ENCODE measurements at regions not wholly inside any gene's neighbourhood (a gene's known extent, or its start where the extent isn't known, plus 50 kb on each side); places are given as distances from the start of the nearest gene placed in this dataset.
A peak's percentile ranks its signal among the peaks of the same experiment; 100 is the strongest.

- TF ChIP-seq, protein P1, sequence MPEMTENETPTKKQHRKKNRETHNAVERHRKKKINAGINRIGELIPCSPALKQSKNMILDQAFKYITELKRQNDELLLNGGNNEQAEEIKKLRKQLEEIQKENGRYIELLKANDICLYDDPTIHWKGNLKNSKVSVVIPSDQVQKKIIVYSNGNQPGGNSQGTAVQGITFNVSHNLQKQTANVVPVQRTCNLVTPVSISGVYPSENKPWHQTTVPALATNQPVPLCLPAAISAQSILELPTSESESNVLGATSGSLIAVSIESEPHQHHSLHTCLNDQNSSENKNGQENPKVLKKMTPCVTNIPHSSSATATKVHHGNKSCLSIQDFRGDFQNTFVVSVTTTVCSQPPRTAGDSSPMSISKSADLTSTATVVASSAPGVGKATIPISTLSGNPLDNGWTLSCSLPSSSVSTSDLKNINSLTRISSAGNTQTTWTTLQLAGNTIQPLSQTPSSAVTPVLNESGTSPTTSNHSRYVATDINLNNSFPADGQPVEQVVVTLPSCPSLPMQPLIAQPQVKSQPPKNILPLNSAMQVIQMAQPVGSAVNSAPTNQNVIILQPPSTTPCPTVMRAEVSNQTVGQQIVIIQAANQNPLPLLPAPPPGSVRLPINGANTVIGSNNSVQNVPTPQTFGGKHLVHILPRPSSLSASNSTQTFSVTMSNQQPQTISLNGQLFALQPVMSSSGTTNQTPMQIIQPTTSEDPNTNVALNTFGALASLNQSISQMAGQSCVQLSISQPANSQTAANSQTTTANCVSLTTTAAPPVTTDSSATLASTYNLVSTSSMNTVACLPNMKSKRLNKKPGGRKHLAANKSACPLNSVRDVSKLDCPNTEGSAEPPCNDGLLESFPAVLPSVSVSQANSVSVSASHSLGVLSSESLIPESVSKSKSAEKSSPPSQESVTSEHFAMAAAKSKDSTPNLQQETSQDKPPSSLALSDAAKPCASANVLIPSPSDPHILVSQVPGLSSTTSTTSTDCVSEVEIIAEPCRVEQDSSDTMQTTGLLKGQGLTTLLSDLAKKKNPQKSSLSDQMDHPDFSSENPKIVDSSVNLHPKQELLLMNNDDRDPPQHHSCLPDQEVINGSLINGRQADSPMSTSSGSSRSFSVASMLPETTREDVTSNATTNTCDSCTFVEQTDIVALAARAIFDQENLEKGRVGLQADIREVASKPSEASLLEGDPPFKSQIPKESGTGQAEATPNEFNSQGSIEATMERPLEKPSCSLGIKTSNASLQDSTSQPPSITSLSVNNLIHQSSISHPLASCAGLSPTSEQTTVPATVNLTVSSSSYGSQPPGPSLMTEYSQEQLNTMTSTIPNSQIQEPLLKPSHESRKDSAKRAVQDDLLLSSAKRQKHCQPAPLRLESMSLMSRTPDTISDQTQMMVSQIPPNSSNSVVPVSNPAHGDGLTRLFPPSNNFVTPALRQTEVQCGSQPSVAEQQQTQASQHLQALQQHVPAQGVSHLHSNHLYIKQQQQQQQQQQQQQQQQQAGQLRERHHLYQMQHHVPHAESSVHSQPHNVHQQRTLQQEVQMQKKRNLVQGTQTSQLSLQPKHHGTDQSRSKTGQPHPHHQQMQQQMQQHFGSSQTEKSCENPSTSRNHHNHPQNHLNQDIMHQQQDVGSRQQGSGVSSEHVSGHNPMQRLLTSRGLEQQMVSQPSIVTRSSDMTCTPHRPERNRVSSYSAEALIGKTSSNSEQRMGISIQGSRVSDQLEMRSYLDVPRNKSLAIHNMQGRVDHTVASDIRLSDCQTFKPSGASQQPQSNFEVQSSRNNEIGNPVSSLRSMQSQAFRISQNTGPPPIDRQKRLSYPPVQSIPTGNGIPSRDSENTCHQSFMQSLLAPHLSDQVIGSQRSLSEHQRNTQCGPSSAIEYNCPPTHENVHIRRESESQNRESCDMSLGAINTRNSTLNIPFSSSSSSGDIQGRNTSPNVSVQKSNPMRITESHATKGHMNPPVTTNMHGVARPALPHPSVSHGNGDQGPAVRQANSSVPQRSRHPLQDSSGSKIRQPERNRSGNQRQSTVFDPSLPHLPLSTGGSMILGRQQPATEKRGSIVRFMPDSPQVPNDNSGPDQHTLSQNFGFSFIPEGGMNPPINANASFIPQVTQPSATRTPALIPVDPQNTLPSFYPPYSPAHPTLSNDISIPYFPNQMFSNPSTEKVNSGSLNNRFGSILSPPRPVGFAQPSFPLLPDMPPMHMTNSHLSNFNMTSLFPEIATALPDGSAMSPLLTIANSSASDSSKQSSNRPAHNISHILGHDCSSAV (CRISPR knock-in tag; IDR thresholded peaks at IDR 0.05; ENCODE audit: borderline replicate concordance) = no peak
- TF ChIP-seq SNAI1 (CRISPR knock-in tag; IDR thresholded peaks at IDR 0.05; ENCODE audit: borderline replicate concordance) (no peak), FOXP1 (IDR thresholded peaks at IDR 0.05) (no peak), FOXP1 (CRISPR knock-in tag; IDR thresholded peaks at IDR 0.05) (peak; percentile 54; the same call in 1 of the 2 replicates)
Observed at GRCh38 chr5:115738830-115739229, 77.6 kb downstream of the CDO1 start (continued).

- H3K36me3 ChIP-seq (replicated peaks in 1 of 2; ENCODE audit: control insufficient read depth in 1 of 2, insufficient read depth in 2 of 2, low read length in 2 of 2) = no peaks in the 10 kb centered on the region
- ChIA-PET CTCF (ENCODE audit: low intra/inter-chr PET ratio, low total read pairs) (no interaction called here), POLR2A (no interaction called here)
- no peak overlapping the region for H3K4me3 ChIP-seq (replicated peaks in 1 of 3; ENCODE audit: insufficient read depth in 1 of 3, low read depth in 2 of 3, low read length in 3 of 3)
- no peak for ATAC-seq
- H4K20me1 ChIP-seq (ENCODE audit: insufficient read depth, low read length) = no peaks in the 10 kb centered on the region
- no TSS peak for BruUV-seq (replicated peaks)
- H3K4me1 ChIP-seq (ENCODE audit: insufficient read depth, low read length) = peaks cover 29% of the 10 kb centered on the region
- no peak overlapping the region for H3K9ac ChIP-seq (ENCODE audit: insufficient read depth, low read depth, low read length)
- no peaks in the 10 kb centered on the region for H3K27me3 ChIP-seq (ENCODE audit: control insufficient read depth in 1 of 2, insufficient read depth in 2 of 2, low read length in 2 of 2)
- intact Hi-C loops (cut with micrococcal nuclease; ENCODE audit: unreplicated experiment) (no loop called here), in situ Hi-C loops (cut with HindIII; ENCODE audit: extremely low pct_ligation_motif_present, low pct_unique_long_range_greater_than_20kb) (no loop called here)
- no peaks in the 10 kb centered on the region for H3K79me2 ChIP-seq (ENCODE audit: insufficient read depth, low read length)
- H3K27ac ChIP-seq (ENCODE audit: extremely low read length, insufficient read depth, low read length) = no peak overlapping the region
- H3K9me3 ChIP-seq (ENCODE audit: low read length) = no peaks in the 10 kb centered on the region
- no peak overlapping the region for H2AFZ ChIP-seq (ENCODE audit: low read length)
- no peak for FAIRE-seq
- WGBS (ENCODE audit: low lambda C conversion rate) = 98% methylated on average over 1 of the region's 1 CpG
- no peak for DNase-seq (ENCODE audit: low spot score)
- H3K4me2 ChIP-seq (ENCODE audit: low read depth, low read length) = no peak overlapping the region
- TF ChIP-seq, protein P2, sequence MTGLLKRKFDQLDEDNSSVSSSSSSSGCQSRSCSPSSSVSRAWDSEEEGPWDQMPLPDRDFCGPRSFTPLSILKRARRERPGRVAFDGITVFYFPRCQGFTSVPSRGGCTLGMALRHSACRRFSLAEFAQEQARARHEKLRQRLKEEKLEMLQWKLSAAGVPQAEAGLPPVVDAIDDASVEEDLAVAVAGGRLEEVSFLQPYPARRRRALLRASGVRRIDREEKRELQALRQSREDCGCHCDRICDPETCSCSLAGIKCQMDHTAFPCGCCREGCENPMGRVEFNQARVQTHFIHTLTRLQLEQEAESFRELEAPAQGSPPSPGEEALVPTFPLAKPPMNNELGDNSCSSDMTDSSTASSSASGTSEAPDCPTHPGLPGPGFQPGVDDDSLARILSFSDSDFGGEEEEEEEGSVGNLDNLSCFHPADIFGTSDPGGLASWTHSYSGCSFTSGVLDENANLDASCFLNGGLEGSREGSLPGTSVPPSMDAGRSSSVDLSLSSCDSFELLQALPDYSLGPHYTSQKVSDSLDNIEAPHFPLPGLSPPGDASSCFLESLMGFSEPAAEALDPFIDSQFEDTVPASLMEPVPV (CRISPR knock-in tag; IDR thresholded peaks at IDR 0.05) = no peak
- TF ChIP-seq ERF (CRISPR knock-in tag; IDR thresholded peaks at IDR 0.05) = no peak
- no peak for TF ChIP-seq ZIK1 (CRISPR knock-in tag; IDR thresholded peaks at IDR 0.05; ENCODE audit: borderline replicate concordance, low read depth)
- no peak for TF ChIP-seq PRMT3 (CRISPR knock-in tag; IDR thresholded peaks at IDR 0.05; ENCODE audit: borderline replicate concordance, low read depth)
Observed at GRCh38 chr5:115737452-115737851, 79.0 kb downstream of the CDO1 start.

Measured in HepG2 (cell line).